GM12891 (cell line): ENCODE measurements at regions not wholly inside any gene's neighbourhood (a gene's known extent, or its start where the extent isn't known, plus 50 kb on each side); places are given as distances from the start of the nearest gene placed in this dataset.

ENCODE experiments used
- PAX5 ChIP-seq: IDR thresholded peaks from 2 replicates; pipeline ENCODE4 v1.6.1; 2011; ENCODE audit warnings: low read length, moderate library complexity, mild to moderate bottlenecking; ENCODE audit not compliant: insufficient read depth, severe bottlenecking
- POLR2A ChIP-seq: IDR thresholded peaks from 2 replicates; pipeline ENCODE4 v1.6.1; 2011; ENCODE audit warnings: low read depth, low read length, control low read depth
- POLR2AphosphoS5 ChIP-seq: IDR thresholded peaks from 2 replicates; pipeline ENCODE4 v1.6.1; 2011; ENCODE audit warnings: low read depth, low read length, control low read depth
- POU2F2 ChIP-seq: IDR thresholded peaks from 2 replicates; pipeline ENCODE4 v1.6.1; 2011; ENCODE audit warnings: low read depth, mild to moderate bottlenecking, control low read depth, low read length, moderate library complexity
- TAF1 ChIP-seq: IDR thresholded peaks from 2 replicates; pipeline ENCODE4 v1.6.1; 2011; ENCODE audit warnings: low read depth, low read length, control low read depth

DNA sequence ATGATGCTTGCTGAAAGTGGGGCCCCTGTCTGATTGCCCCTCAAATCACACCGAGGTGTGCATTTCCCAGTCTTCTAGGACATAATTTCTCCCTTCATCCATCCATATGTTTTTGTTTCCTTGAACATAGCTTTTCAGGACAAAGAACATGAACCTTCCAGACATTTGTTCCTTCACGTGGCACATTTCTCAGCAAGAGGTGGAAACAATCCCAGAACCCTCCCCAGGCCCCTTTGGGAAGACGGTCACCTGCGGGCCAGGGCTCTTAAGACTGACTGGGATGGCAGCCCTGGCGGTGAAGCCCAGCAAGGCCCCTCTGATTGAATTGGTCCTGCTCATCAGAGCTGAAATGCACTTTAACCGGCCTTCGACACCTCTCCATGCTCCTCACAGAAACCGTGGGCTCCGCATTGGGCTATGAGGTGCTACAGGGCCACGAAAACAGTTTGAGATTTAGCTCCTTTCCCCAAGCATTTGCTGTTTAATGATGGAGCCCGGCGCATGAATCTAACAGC lies 522.5 kb upstream of the DPP6 start:
- TF ChIP-seq POLR2A: no peak
- TF ChIP-seq PAX5: no peak
- no peak for TF ChIP-seq POLR2AphosphoS5
- TF ChIP-seq TAF1: no peak
- TF ChIP-seq POU2F2: no peak
